ENCODE measurements at regions not wholly inside any gene's neighbourhood (a gene's known extent, or its start where the extent isn't known, plus 50 kb on each side); places are given as distances from the start of the nearest gene placed in this dataset.

GRCh38 chr4:108432418-108432817, 188.0 kb upstream of the RPL34 start:
- no peak for DNase-seq (ENCODE audit: extremely low read depth, low read depth)
- H3K4me3 ChIP-seq (replicated peaks; ENCODE audit: low read depth, low read length), result no peak overlapping the region
- TF ChIP-seq, protein P1, sequence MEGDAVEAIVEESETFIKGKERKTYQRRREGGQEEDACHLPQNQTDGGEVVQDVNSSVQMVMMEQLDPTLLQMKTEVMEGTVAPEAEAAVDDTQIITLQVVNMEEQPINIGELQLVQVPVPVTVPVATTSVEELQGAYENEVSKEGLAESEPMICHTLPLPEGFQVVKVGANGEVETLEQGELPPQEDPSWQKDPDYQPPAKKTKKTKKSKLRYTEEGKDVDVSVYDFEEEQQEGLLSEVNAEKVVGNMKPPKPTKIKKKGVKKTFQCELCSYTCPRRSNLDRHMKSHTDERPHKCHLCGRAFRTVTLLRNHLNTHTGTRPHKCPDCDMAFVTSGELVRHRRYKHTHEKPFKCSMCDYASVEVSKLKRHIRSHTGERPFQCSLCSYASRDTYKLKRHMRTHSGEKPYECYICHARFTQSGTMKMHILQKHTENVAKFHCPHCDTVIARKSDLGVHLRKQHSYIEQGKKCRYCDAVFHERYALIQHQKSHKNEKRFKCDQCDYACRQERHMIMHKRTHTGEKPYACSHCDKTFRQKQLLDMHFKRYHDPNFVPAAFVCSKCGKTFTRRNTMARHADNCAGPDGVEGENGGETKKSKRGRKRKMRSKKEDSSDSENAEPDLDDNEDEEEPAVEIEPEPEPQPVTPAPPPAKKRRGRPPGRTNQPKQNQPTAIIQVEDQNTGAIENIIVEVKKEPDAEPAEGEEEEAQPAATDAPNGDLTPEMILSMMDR (IDR thresholded peaks at IDR 0.05; ENCODE audit: low read depth, low read length, missing control alignments), result no peak

GRCh38 chr4:108431986-108432385, 188.4 kb upstream of the RPL34 start:
- TF ChIP-seq, protein P1 (IDR thresholded peaks at IDR 0.05; ENCODE audit: low read depth, low read length, missing control alignments), result no peak
- no peak overlapping the region for H3K4me3 ChIP-seq (replicated peaks; ENCODE audit: low read depth, low read length)
- DNase-seq (ENCODE audit: extremely low read depth, low read depth), result no peak

GRCh38 chr4:108430921-108431320, 189.5 kb upstream of the RPL34 start:
- TF ChIP-seq, protein P1 (IDR thresholded peaks at IDR 0.05; ENCODE audit: low read depth, low read length, missing control alignments), result no peak
- DNase-seq (ENCODE audit: extremely low read depth, low read depth), result no peak
- no peak overlapping the region for H3K4me3 ChIP-seq (replicated peaks; ENCODE audit: low read depth, low read length)

DNA sequence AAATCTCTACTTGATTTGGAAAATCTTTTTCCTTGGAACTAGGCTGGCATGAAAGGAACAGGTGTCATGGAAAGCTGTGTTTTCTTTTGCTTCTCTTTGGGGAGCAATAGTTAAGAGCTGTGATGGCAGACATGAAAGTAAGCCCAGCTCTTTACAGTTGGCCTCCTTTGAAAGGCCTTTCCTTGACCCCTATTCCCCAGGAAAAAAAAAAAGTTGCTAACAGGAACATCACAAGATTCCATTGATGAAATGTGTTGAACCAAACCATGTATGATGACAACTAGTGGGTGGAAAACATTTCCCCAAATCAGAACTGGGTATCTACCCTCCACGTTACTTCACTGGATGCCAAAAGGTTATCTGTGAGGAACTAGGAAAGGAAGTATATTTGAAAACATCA, 190.7 kb upstream of the RPL34 start:
- no peak overlapping the region for H3K4me3 ChIP-seq (replicated peaks; ENCODE audit: low read depth, low read length)
- TF ChIP-seq, protein P1 (IDR thresholded peaks at IDR 0.05; ENCODE audit: low read depth, low read length, missing control alignments), result no peak
- no peak for DNase-seq (ENCODE audit: extremely low read depth, low read depth)

DNA sequence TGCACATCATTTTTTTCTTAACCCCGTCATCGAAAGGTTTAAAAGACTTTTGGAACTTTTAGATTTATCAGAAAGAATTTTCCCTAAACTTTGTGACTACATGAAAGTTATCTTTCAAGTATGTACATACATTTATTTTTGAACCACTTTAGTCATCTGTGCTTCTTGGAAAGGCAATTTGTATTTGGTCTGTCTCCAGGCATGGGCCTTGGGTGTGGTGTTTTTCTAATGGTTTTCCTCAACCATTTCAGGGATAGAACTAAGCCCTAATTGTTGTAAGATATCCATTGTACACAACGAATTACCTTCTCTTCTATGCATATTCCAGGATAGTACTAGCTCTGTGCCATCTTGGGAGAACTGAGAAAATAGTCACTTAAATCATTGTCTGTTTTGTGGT, 191.5 kb upstream of the RPL34 start:
- TF ChIP-seq, protein P1 (IDR thresholded peaks at IDR 0.05; ENCODE audit: low read depth, low read length, missing control alignments), result no peak
- H3K4me3 ChIP-seq (replicated peaks; ENCODE audit: low read depth, low read length), result no peak overlapping the region
- no peak for DNase-seq (ENCODE audit: extremely low read depth, low read depth)

DNA sequence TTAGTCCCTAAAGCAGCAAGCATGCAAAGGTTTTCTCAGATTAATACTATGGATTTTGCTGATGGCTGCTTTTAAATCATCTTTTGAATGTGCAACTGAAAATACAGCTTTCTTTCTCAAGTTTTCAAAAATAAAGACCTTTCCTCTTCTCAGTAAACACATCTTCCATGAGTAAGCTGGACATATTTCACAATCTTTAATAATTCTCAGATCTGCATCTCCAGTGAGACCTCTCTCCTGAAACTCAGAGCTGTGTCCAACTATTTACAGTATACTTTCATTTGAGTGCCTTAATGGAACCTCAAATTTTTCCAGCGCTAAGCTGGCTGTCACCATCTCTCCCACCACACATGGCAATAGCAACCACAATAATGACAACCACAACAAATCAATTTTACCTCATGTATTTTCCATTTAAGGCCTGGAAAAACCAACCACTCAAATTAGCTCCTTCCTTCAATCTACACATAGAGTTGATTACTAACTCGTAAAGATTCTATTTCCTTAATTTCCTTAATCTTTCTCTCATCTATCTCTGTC, 192.4 kb upstream of the RPL34 start:
- DNase-seq (ENCODE audit: extremely low read depth, low read depth), result no peak
- TF ChIP-seq, protein P1 (IDR thresholded peaks at IDR 0.05; ENCODE audit: low read depth, low read length, missing control alignments), result no peak
- H3K4me3 ChIP-seq (replicated peaks; ENCODE audit: low read depth, low read length), result no peak overlapping the region

DNA sequence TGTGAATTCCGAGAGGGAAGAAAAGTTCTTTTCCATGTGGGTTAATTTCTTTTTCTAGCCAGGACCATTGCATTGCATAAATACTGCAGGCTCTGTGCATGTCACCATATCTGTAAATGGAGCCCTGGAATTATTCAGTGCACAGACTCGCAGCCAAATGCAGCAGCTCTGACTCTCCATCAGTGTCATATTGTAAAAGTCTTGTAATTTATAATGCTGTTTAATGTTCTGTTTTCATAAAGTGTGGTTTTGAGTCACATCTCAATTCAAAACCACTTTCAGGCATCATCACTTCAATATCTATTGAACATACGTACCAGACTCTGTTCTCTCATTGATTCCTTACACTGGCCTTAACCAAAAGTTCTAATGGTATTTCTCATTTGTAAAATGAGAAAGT, 193.9 kb upstream of the RPL34 start:
- DNase-seq (ENCODE audit: extremely low read depth, low read depth), result no peak
- TF ChIP-seq, protein P1 (IDR thresholded peaks at IDR 0.05; ENCODE audit: low read depth, low read length, missing control alignments), result no peak
- no peak overlapping the region for H3K4me3 ChIP-seq (replicated peaks; ENCODE audit: low read depth, low read length)
